ENCODE measurements at regions not wholly inside any gene's neighbourhood (a gene's known extent, or its start where the extent isn't known, plus 50 kb on each side); places are given as distances from the start of the nearest gene placed in this dataset.
"Not testable (repeated sequence)": the region's sequence is repeated elsewhere in the genome, so short reads cannot be mapped to it uniquely, and the experiment has no call there.

GRCh38 chr18:71077451-71077850, 788.6 kb downstream of the SOCS6 start:
- no peak overlapping the region for H3K9ac ChIP-seq (ENCODE audit: low read depth in 1 of 3, low read length in 3 of 3)
- no peak overlapping the region for H3K4me3 ChIP-seq (ENCODE audit: low read length in 3 of 3)
- no peaks in the 10 kb centered on the region for H3K36me3 ChIP-seq (ENCODE audit: control insufficient read depth in 3 of 3, insufficient read depth in 3 of 3, low read length in 3 of 3)
- no peaks in the 10 kb centered on the region for H3K4me1 ChIP-seq (ENCODE audit: control insufficient read depth in 3 of 3, insufficient read depth in 3 of 3, low read length in 3 of 3)
- no peaks in the 10 kb centered on the region for H3K27me3 ChIP-seq (ENCODE audit: control insufficient read depth in 3 of 3, insufficient read depth in 3 of 3, low read length in 3 of 3)
- no peaks in the 10 kb centered on the region for H3K9me3 ChIP-seq (ENCODE audit: control insufficient read depth in 3 of 3, low read length in 3 of 3)
- no peak overlapping the region for H3K27ac ChIP-seq (ENCODE audit: low read depth, low read length)

GRCh38 chr18:71075147-71075546, 786.3 kb downstream of the SOCS6 start:
- Histone ChIP-seq H3K36me3 (ENCODE audit: control insufficient read depth in 3 of 3, insufficient read depth in 3 of 3, low read length in 3 of 3) (no peaks in the 10 kb centered on the region), H3K9me3 (ENCODE audit: control insufficient read depth in 3 of 3, low read length in 3 of 3) (no peaks in the 10 kb centered on the region), H3K9ac (ENCODE audit: low read depth in 1 of 3, low read length in 3 of 3) (no peak overlapping the region), H3K27me3 (ENCODE audit: control insufficient read depth in 3 of 3, insufficient read depth in 3 of 3, low read length in 3 of 3) (no peaks in the 10 kb centered on the region), H3K4me1 (ENCODE audit: control insufficient read depth in 3 of 3, insufficient read depth in 3 of 3, low read length in 3 of 3) (no peaks in the 10 kb centered on the region), H3K27ac (ENCODE audit: low read depth, low read length) (no peak overlapping the region), H3K4me3 (ENCODE audit: low read length in 3 of 3) (no peak overlapping the region)

DNA sequence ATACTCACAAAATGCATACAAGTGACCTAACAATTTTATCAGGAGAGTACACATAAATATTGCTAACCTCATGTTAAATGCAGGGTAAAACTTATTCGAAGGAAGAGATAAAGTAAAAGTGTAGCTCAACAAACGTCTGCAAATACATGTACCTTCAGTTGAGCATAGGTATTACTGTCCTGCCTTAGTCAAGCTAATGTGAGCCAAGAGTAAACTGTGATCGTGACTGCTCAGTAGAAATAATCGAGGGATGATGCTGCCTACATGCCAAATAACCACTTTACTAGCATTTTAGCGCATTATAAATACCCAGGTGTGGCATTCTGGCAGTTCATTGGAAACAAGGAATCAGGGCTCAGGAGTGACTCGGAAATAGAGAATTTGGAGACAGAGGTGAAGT, 779.5 kb downstream of the SOCS6 start:
- H3K4me1 ChIP-seq (ENCODE audit: control insufficient read depth in 3 of 3, insufficient read depth in 3 of 3, low read length in 3 of 3), result no peaks in the 10 kb centered on the region
- no peak overlapping the region for H3K27ac ChIP-seq (ENCODE audit: low read depth, low read length)
- no peak overlapping the region for H3K9ac ChIP-seq (ENCODE audit: low read depth in 1 of 3, low read length in 3 of 3)
- H3K36me3 ChIP-seq (ENCODE audit: control insufficient read depth in 3 of 3, insufficient read depth in 3 of 3, low read length in 3 of 3), result no peaks in the 10 kb centered on the region
- H3K4me3 ChIP-seq (ENCODE audit: low read length in 3 of 3), result no peak overlapping the region
- no peaks in the 10 kb centered on the region for H3K27me3 ChIP-seq (ENCODE audit: control insufficient read depth in 3 of 3, insufficient read depth in 3 of 3, low read length in 3 of 3)
- no peaks in the 10 kb centered on the region for H3K9me3 ChIP-seq (ENCODE audit: control insufficient read depth in 3 of 3, low read length in 3 of 3)

- Histone ChIP-seq H3K9ac (ENCODE audit: low read depth in 1 of 3, low read length in 3 of 3) (no peak overlapping the region), H3K36me3 (ENCODE audit: control insufficient read depth in 3 of 3, insufficient read depth in 3 of 3, low read length in 3 of 3) (no peaks in the 10 kb centered on the region), H3K4me3 (ENCODE audit: low read length in 3 of 3) (no peak overlapping the region), H3K27me3 (ENCODE audit: control insufficient read depth in 3 of 3, insufficient read depth in 3 of 3, low read length in 3 of 3) (no peaks in the 10 kb centered on the region), H3K4me1 (ENCODE audit: control insufficient read depth in 3 of 3, insufficient read depth in 3 of 3, low read length in 3 of 3) (no peaks in the 10 kb centered on the region), H3K9me3 (ENCODE audit: control insufficient read depth in 3 of 3, low read length in 3 of 3) (no peaks in the 10 kb centered on the region), H3K27ac (ENCODE audit: low read depth, low read length) (no peak overlapping the region)
These were observed 761.0 kb downstream of the SOCS6 start for GRCh38 chr18:71049893-71050292.

DNA sequence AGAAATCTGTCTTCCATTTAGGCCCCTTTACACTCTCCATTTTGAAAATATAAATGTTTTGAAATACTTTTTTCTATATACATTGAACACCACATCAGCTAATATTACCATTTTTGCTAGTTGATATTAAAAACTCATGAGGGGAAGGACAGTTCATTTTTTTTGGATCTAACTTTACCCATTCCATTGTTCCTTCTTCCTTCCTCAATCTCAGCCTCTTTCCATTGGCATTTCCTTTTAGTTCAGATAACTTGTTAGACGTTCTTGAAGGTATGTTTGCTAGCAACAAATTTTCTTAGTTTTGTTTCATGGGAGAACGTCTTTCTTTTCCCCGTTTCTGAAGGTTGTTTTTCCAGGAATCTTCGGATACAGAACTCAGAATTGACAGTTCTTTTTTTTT, 759.0 kb downstream of the SOCS6 start:
- Histone ChIP-seq H3K4me3 (ENCODE audit: low read length in 3 of 3) (no peak overlapping the region), H3K4me1 (ENCODE audit: control insufficient read depth in 3 of 3, insufficient read depth in 3 of 3, low read length in 3 of 3) (no peaks in the 10 kb centered on the region), H3K9ac (ENCODE audit: low read depth in 1 of 3, low read length in 3 of 3) (no peak overlapping the region), H3K36me3 (ENCODE audit: control insufficient read depth in 3 of 3, insufficient read depth in 3 of 3, low read length in 3 of 3) (no peaks in the 10 kb centered on the region), H3K27me3 (ENCODE audit: control insufficient read depth in 3 of 3, insufficient read depth in 3 of 3, low read length in 3 of 3) (no peaks in the 10 kb centered on the region), H3K27ac (ENCODE audit: low read depth, low read length) (no peak overlapping the region), H3K9me3 (ENCODE audit: control insufficient read depth in 3 of 3, low read length in 3 of 3) (no peaks in the 10 kb centered on the region)

DNA sequence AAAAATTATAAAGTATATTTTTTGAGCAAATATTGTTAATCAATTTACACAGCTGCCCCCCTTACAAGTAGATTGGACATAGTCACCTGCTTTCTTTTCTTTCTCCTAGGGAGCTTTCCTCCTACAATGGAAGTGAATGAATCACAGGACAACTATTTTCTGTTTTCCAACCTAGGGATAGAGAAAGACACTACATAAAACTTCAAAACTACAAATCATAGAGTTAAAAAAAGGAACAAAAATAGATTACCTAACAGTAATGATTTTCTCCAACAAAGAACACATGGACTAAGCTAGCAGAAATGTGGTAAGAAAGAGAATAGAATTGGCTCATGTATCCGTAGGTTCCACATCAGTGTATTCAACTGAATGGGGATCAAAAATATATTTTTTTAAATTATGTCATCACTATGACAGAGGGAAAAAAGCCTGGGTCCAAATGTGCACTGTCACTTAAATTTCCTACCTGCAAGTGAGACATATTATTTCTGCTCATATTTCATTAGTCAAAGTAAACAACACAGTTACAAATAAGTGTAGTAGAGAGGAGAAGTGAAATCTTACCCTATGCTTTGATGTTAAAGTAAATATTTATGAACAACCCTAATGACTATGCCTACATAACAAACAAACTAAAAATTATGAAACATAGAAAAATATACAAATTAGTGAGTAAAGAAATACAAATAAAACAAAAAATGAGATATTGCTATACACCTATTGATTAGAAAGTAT, 756.7 kb downstream of the SOCS6 start:
- H3K9ac ChIP-seq (ENCODE audit: low read depth in 1 of 3, low read length in 3 of 3), result no peak overlapping the region
- no peak overlapping the region for H3K4me3 ChIP-seq (ENCODE audit: low read length in 3 of 3)
- no peaks in the 10 kb centered on the region for H3K36me3 ChIP-seq (ENCODE audit: control insufficient read depth in 3 of 3, insufficient read depth in 3 of 3, low read length in 3 of 3)
- no peaks in the 10 kb centered on the region for H3K4me1 ChIP-seq (ENCODE audit: control insufficient read depth in 3 of 3, insufficient read depth in 3 of 3, low read length in 3 of 3)
- no peak overlapping the region for H3K27ac ChIP-seq (ENCODE audit: low read depth, low read length)
- H3K27me3 ChIP-seq (ENCODE audit: control insufficient read depth in 3 of 3, insufficient read depth in 3 of 3, low read length in 3 of 3), result no peaks in the 10 kb centered on the region
- no peaks in the 10 kb centered on the region for H3K9me3 ChIP-seq (ENCODE audit: control insufficient read depth in 3 of 3, low read length in 3 of 3)

GRCh38 chr18:71040161-71040560, 751.3 kb downstream of the SOCS6 start:
- Histone ChIP-seq H3K27ac (ENCODE audit: low read depth, low read length) (no peak overlapping the region), H3K27me3 (ENCODE audit: control insufficient read depth in 3 of 3, insufficient read depth in 3 of 3, low read length in 3 of 3) (no peaks in the 10 kb centered on the region), H3K9me3 (ENCODE audit: control insufficient read depth in 3 of 3, low read length in 3 of 3) (no peaks in the 10 kb centered on the region), H3K4me3 (ENCODE audit: low read length in 3 of 3) (no peak overlapping the region), H3K36me3 (ENCODE audit: control insufficient read depth in 3 of 3, insufficient read depth in 3 of 3, low read length in 3 of 3) (no peaks in the 10 kb centered on the region), H3K9ac (ENCODE audit: low read depth in 1 of 3, low read length in 3 of 3) (no peak overlapping the region), H3K4me1 (ENCODE audit: control insufficient read depth in 3 of 3, insufficient read depth in 3 of 3, low read length in 3 of 3) (no peaks in the 10 kb centered on the region)

GRCh38 chr18:71038196-71038595, 749.4 kb downstream of the SOCS6 start:
- Histone ChIP-seq H3K9me3 (ENCODE audit: control insufficient read depth in 3 of 3, low read length in 3 of 3) (no peaks in the 10 kb centered on the region), H3K27me3 (ENCODE audit: control insufficient read depth in 3 of 3, insufficient read depth in 3 of 3, low read length in 3 of 3) (no peaks in the 10 kb centered on the region), H3K9ac (ENCODE audit: low read depth in 1 of 3, low read length in 3 of 3) (no peak overlapping the region), H3K4me1 (ENCODE audit: control insufficient read depth in 3 of 3, insufficient read depth in 3 of 3, low read length in 3 of 3) (no peaks in the 10 kb centered on the region), H3K4me3 (ENCODE audit: low read length in 3 of 3) (no peak overlapping the region), H3K36me3 (ENCODE audit: control insufficient read depth in 3 of 3, insufficient read depth in 3 of 3, low read length in 3 of 3) (no peaks in the 10 kb centered on the region), H3K27ac (ENCODE audit: low read depth, low read length) (no peak overlapping the region)

DNA sequence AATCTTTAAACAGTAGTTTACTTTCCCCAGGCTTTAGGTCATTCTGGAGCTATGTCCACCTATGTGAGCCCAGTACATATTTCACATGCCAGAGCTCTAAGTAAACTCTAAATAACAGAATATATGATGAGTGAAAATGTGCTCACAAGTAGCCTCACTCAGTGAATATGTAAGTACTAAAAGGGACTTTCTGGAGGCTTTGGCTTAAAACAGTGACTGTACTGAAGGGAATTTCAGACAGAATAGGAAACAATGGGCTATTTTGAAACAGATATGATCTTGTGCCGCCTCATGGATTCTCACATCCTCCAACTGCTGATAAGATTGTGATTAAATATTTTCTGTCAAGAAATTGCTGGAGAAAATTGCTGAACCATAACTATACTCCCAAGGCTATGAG, 747.9 kb downstream of the SOCS6 start:
- Histone ChIP-seq H3K27me3 (ENCODE audit: control insufficient read depth in 3 of 3, insufficient read depth in 3 of 3, low read length in 3 of 3) (no peaks in the 10 kb centered on the region), H3K36me3 (ENCODE audit: control insufficient read depth in 3 of 3, insufficient read depth in 3 of 3, low read length in 3 of 3) (no peaks in the 10 kb centered on the region), H3K4me1 (ENCODE audit: control insufficient read depth in 3 of 3, insufficient read depth in 3 of 3, low read length in 3 of 3) (no peaks in the 10 kb centered on the region), H3K4me3 (ENCODE audit: low read length in 3 of 3) (no peak overlapping the region), H3K9ac (ENCODE audit: low read depth in 1 of 3, low read length in 3 of 3) (no peak overlapping the region), H3K27ac (ENCODE audit: low read depth, low read length) (no peak overlapping the region), H3K9me3 (ENCODE audit: control insufficient read depth in 3 of 3, low read length in 3 of 3) (no peaks in the 10 kb centered on the region)

DNA sequence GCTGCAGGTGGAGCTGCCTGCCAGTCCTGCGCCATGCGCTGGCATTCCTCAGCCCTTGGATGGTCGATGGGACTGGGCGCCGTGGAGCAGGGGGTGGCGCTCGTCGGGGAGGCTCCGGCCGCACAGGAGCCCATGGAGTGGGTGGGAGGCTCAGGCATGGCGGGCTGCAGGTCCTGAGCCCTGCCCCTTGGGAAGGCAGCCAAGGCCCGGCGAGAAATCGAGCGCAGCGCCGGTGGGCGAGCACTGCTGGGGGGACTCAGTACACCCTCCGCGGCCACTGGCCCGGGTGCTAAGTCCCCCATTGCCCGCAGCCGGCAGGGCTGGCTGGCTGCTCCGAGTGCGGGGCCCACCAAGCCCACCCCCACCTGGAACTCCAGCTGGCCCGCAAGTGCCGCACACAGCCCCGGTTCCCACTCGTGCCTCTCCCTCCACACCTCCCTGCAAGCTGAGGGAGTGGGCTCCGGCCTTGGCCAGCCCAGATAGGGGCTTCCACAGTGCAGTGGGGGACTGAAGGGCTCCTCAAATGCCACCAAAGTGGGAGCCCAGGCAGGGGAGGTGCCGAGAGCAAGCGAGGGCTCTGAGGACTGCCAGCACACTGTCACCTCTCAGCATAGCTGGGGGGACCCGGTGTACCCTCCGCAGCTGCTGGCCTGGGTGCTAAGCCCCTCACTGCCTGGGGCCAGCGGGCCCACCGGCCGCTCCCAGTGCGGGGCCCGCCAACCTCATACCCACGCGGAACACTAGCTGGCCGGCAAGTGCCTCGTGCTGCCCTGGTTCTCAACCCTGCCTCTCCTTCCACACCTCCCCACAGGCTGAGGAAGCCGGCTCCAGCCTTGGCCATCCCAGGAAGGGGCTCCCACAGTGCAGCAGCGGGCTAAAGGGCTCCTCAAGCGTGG, 742.7 kb downstream of the SOCS6 start:
- H3K9me3 ChIP-seq (ENCODE audit: control insufficient read depth in 3 of 3, low read length in 3 of 3); H3K4me1 ChIP-seq (ENCODE audit: control insufficient read depth in 3 of 3, insufficient read depth in 3 of 3, low read length in 3 of 3); H3K9ac ChIP-seq (ENCODE audit: low read depth in 1 of 3, low read length in 3 of 3); H3K4me3 ChIP-seq (ENCODE audit: low read length in 3 of 3); H3K27me3 ChIP-seq (ENCODE audit: control insufficient read depth in 3 of 3, insufficient read depth in 3 of 3, low read length in 3 of 3); H3K36me3 ChIP-seq (ENCODE audit: control insufficient read depth in 3 of 3, insufficient read depth in 3 of 3, low read length in 3 of 3); H3K27ac ChIP-seq (ENCODE audit: low read depth, low read length): not testable (repeated sequence)

Data from skeletal muscle tissue (tissue), 3 donors.